Neural cell (in vitro differentiated cells): ENCODE measurements at regions not wholly inside any gene's neighbourhood (a gene's known extent, or its start where the extent isn't known, plus 50 kb on each side); places are given as distances from the start of the nearest gene placed in this dataset.

Source experiments
- H2AFZ ChIP-seq: fragments of 200-600, 300-800 bp; sonication (generic), shearing (Covaris generic); 2 replicates; pipeline ENCODE4 v1.6.0; 2014; ENCODE audit warnings: low read depth, mild to moderate bottlenecking, antibody characterized with exemption, low read length, moderate library complexity
- H3F3A ChIP-seq: fragments of 200-600 bp; shearing (Covaris generic); 2 replicates; pipeline ENCODE4 v1.6.1; 2016; ENCODE audit warnings: mild to moderate bottlenecking, moderate library complexity, mixed read lengths, antibody characterized with exemption, low read length; ENCODE audit not compliant: insufficient read depth, poor library complexity, severe bottlenecking
- H3K27ac ChIP-seq: fragments of 200-600, 300-800 bp; sonication (generic), shearing (Covaris generic); 2 replicates; pipeline ENCODE4 v1.5.1; 2014; ENCODE audit warnings: mild to moderate bottlenecking, low read length, moderate library complexity
- H3K27me3 ChIP-seq: fragments of 300-800, 200-600 bp; sonication (generic), shearing (Covaris generic); 2 replicates; pipeline ENCODE4 v1.6.0; 2014; ENCODE audit warnings: mild to moderate bottlenecking, low read depth, low read length, moderate library complexity; ENCODE audit not compliant: insufficient read depth
- H3K36me3 ChIP-seq: fragments of 300-800, 200-600 bp; sonication (generic), shearing (Covaris generic); 2 replicates; pipeline ENCODE4 v1.5.1; 2014; ENCODE audit warnings: mild to moderate bottlenecking, antibody characterized with exemption, low read length, moderate library complexity; ENCODE audit not compliant: insufficient read depth
- H3K4me2 ChIP-seq: fragments of 300-800, 200-600 bp; sonication (generic), shearing (Covaris generic); 2 replicates; pipeline ENCODE4 v1.6.0; 2014; ENCODE audit warnings: mild to moderate bottlenecking, low read length
- H3K4me3 ChIP-seq: fragments of 300-800, 200-600 bp; sonication (generic), shearing (Covaris generic); 2 replicates; pipeline ENCODE4 v1.5.1; 2014; ENCODE audit warnings: mild to moderate bottlenecking, low read length, moderate library complexity
- H3K79me2 ChIP-seq: fragments of 200-600 bp; shearing (Covaris generic); replicated peaks from 2 replicates; pipeline ENCODE4 v1.6.0; 2014; ENCODE audit warnings: mild to moderate bottlenecking, low read length, moderate library complexity; ENCODE audit not compliant: insufficient read depth
- H3K9ac ChIP-seq: fragments of 300-800, 200-600 bp; sonication (generic), shearing (Covaris generic); 2 replicates; pipeline ENCODE4 v1.6.1; 2016; ENCODE audit warnings: mild to moderate bottlenecking, low read length, mixed read lengths
- H3K9me2 ChIP-seq: fragments of 200-600 bp; shearing (Covaris generic); 2 replicates; pipeline ENCODE4 v1.6.1; 2016; ENCODE audit warnings: mild to moderate bottlenecking, low read length, mixed read lengths; ENCODE audit not compliant: insufficient read depth
- H3K9me3 ChIP-seq: fragments of 200-600, 300-800 bp; sonication (generic), shearing (Covaris generic); 2 replicates; pipeline ENCODE4 v1.6.1; 2016; ENCODE audit warnings: mild to moderate bottlenecking, mixed run types, low read length, moderate library complexity, mixed read lengths
- H4K20me1 ChIP-seq: fragments of 200-600 bp; shearing (Covaris generic); 2 replicates; pipeline ENCODE4 v1.6.1; 2016; ENCODE audit warnings: mild to moderate bottlenecking, mixed run types; ENCODE audit not compliant: insufficient read depth
- CTCF ChIP-seq: fragments of 450-650 bp; IDR thresholded peaks from 2 replicates; pipeline ENCODE4 v1.5.1; 2014; ENCODE audit warnings: antibody characterized with exemption, mild to moderate bottlenecking, moderate library complexity; ENCODE audit not compliant: poor library complexity, severe bottlenecking
- EP300 ChIP-seq: fragments of 450-650 bp; conservative IDR thresholded peaks from 2 replicates; pipeline ENCODE4 v1.6.1; 2014; ENCODE audit warnings: antibody characterized with exemption, mild to moderate bottlenecking, moderate library complexity; ENCODE audit not compliant: poor library complexity, severe bottlenecking
- EZH2 ChIP-seq: fragments of 200-600, 300-800 bp; shearing (Covaris generic), sonication (generic); IDR thresholded peaks from 2 replicates; pipeline ENCODE4 v1.6.1; 2014; ENCODE audit warnings: antibody characterized with exemption, low read length, borderline replicate concordance, mild to moderate bottlenecking; ENCODE audit not compliant: insufficient read depth, poor library complexity, severe bottlenecking
- MXI1 ChIP-seq: fragments of 450-650 bp; conservative IDR thresholded peaks from 2 replicates; pipeline ENCODE4 v1.6.1; 2014; ENCODE audit warnings: antibody characterized with exemption, mild to moderate bottlenecking; ENCODE audit not compliant: poor library complexity, severe bottlenecking
- POLR2AphosphoS5 ChIP-seq: IDR thresholded peaks from 2 replicates; pipeline ENCODE4 v1.6.1; 2012
- RAD21 ChIP-seq: fragments of 450-650 bp; conservative IDR thresholded peaks from 2 replicates; pipeline ENCODE4 v1.6.1; 2014; ENCODE audit warnings: antibody characterized with exemption, mild to moderate bottlenecking, moderate library complexity
- REST ChIP-seq: IDR thresholded peaks from 2 replicates; pipeline ENCODE4 v1.6.1; 2012; ENCODE audit warnings: borderline replicate concordance
- SMC3 ChIP-seq: fragments of 450-650 bp; conservative IDR thresholded peaks from 2 replicates; pipeline ENCODE4 v1.6.1; 2014; ENCODE audit warnings: antibody characterized with exemption, mild to moderate bottlenecking, moderate library complexity; ENCODE audit not compliant: poor library complexity
- TAF1 ChIP-seq: IDR thresholded peaks from 2 replicates; pipeline ENCODE4 v1.6.1; 2012; ENCODE audit warnings: low read depth

DNA sequence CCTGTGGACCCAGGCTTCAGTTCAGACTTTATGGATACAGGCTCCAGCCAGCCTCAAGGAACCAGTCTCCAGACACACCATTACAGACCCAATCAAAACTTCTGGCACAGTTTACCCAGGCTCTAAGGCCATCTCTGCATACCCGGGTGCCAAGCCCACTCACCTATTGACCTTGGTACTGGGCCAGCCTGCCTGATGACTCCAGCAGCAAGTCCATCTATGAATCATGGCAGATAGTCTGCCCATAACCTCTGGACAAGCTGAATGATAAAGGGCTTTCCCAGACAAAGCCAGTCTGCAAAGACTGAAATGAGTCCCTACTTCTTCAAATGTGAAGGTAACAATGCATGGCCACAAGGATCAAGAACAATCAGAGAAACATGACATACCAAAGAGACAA, 1327.1 kb upstream of the C9orf72 start:
- no peak overlapping the region for H3K27ac ChIP-seq
- H4K20me1 ChIP-seq: no peaks in the 10 kb centered on the region
- no peaks in the 10 kb centered on the region for H3K27me3 ChIP-seq

GRCh38 chr9:28909526-28909925, 1336.2 kb upstream of the C9orf72 start:
- TF ChIP-seq POLR2AphosphoS5 (no peak), EZH2 (no peak), MXI1 (no peak), TAF1 (no peak), CTCF (no peak), EP300 (no peak), RAD21 (no peak), REST (no peak), SMC3 (no peak)
- no peaks in the 10 kb centered on the region for H3K9me3 ChIP-seq

More for the DNA sequence above, 1327.1 kb upstream of the C9orf72 start:
- Histone ChIP-seq H3K9me3 (no peaks in the 10 kb centered on the region), H3K36me3 (no peaks in the 10 kb centered on the region), H3K9ac (no peak overlapping the region), H3K4me3 (no peak overlapping the region), H2AFZ (no peak overlapping the region), H3F3A (no peaks in the 10 kb centered on the region), H3K9me2 (no peaks in the 10 kb centered on the region), H3K4me2 (no peak overlapping the region), H3K79me2 (no peaks in the 10 kb centered on the region)
- TF ChIP-seq POLR2AphosphoS5: no peak
- TF ChIP-seq REST: no peak
- no peak for TF ChIP-seq EZH2
- no peak for TF ChIP-seq TAF1
- no peak for TF ChIP-seq SMC3

More at GRCh38 chr9:28909526-28909925, 1336.2 kb upstream of the C9orf72 start:
- no peak overlapping the region for H3K4me2 ChIP-seq
- no peaks in the 10 kb centered on the region for H3K79me2 ChIP-seq
- no peak overlapping the region for H2AFZ ChIP-seq
- no peak overlapping the region for H3K4me3 ChIP-seq
- no peaks in the 10 kb centered on the region for H3K9me2 ChIP-seq
- no peak overlapping the region for H3K27ac ChIP-seq
- no peaks in the 10 kb centered on the region for H3K27me3 ChIP-seq
- H3F3A ChIP-seq: no peaks in the 10 kb centered on the region
- H4K20me1 ChIP-seq: no peaks in the 10 kb centered on the region
- H3K9ac ChIP-seq: no peak overlapping the region
- no peaks in the 10 kb centered on the region for H3K36me3 ChIP-seq
